H1 (cell line): ENCODE measurements at regions not wholly inside any gene's neighbourhood (a gene's known extent, or its start where the extent isn't known, plus 50 kb on each side); places are given as distances from the start of the nearest gene placed in this dataset.

Experiments used
- CTCF ChIA-PET: fragments of 300-600 bp; sonication (Branson Sonifier 250); formaldehyde crosslinking; loops from one replicate; lab custom pipeline; 2021; ENCODE audit not compliant: partially characterized antibody; lab: Charles Lee
- POLR2A ChIA-PET: fragments of 300-600 bp; sonication (Branson Sonifier 250); formaldehyde crosslinking; loops from one replicate; lab custom pipeline; 2021; ENCODE audit warnings: inconsistent platforms; ENCODE audit not compliant: partially characterized antibody; lab: Charles Lee
- DNase-seq, 2 experiments: peaks; one replicate each; pipeline versions ENCODE4 v3.0.0 to v3.0.0-alpha.2; 2010 to 2022; ENCODE audit warnings: low spot score in 2 of 2, low read depth in 1 of 2, mixed read lengths in 1 of 2
- FAIRE-seq: peaks from 2 replicates; lab custom pipeline; 2011; peaks lifted over from hg19 to GRCh38; lab: Jason Lieb, UNC
- H2AFZ ChIP-seq: 2 replicates; pipeline ENCODE4 v1.8.1; 2012; ENCODE audit warnings: low read length, inconsistent platforms
- H2AK5ac ChIP-seq: 2 replicates; pipeline ENCODE4 v1.6.1; 2013; ENCODE audit warnings: low read depth, low read length
- H2BK120ac ChIP-seq: replicated peaks from 2 replicates; pipeline ENCODE3; 2013; ENCODE audit warnings: low read depth, low read length, inconsistent platforms
- H2BK12ac ChIP-seq: 2 replicates; pipeline ENCODE4 v1.6.1; 2013; ENCODE audit warnings: low read depth, low read length
- H2BK15ac ChIP-seq: 2 replicates; pipeline ENCODE4 v1.6.1; 2013; ENCODE audit warnings: low read length
- H2BK20ac ChIP-seq: 2 replicates; pipeline ENCODE4 v1.6.1; 2013; ENCODE audit warnings: low read length
- H2BK5ac ChIP-seq: 2 replicates; pipeline ENCODE4 v1.6.1; 2013; ENCODE audit warnings: low read depth, low read length
- H3K14ac ChIP-seq: 2 replicates; pipeline ENCODE4 v1.6.1; 2013; ENCODE audit warnings: inconsistent platforms; ENCODE audit not compliant: insufficient read length
- H3K18ac ChIP-seq: 2 replicates; pipeline ENCODE4 v1.6.1; 2013; ENCODE audit warnings: low read length; ENCODE audit errors: extremely low read depth
- H3K23ac ChIP-seq: 2 replicates; pipeline ENCODE4 v1.6.1; 2013; ENCODE audit warnings: inconsistent platforms; ENCODE audit not compliant: insufficient read length
- H3K23me2 ChIP-seq: 2 replicates; pipeline ENCODE4 v1.6.1; 2013; ENCODE audit warnings: low read depth, low read length
- H3K27ac ChIP-seq: 2 replicates; pipeline ENCODE4 v1.6.1; 2011; ENCODE audit warnings: low read depth, low read length, inconsistent platforms
- H3K27me3 ChIP-seq, 4 experiments: replicated peaks in 1 of 4; 1 replicate in 1 of 4; 2 replicates in 3 of 4; pipeline versions ENCODE4 v1.6.1 to v1.8.1; 2011 to 2013; ENCODE audit warnings: low read length in 3 of 4, mild to moderate bottlenecking in 3 of 4, inconsistent platforms in 2 of 4, mixed read lengths in 2 of 4, moderate library complexity in 1 of 4; ENCODE audit not compliant: control insufficient read depth in 3 of 4, insufficient read depth in 3 of 4; ENCODE audit errors: extremely low read depth in 1 of 4
- H3K36me3 ChIP-seq, 4 experiments: 2 replicates each; pipeline versions ENCODE4 v1.6.1 to v1.8.1; 2011 to 2013; ENCODE audit warnings: mild to moderate bottlenecking in 4 of 4, low read length in 3 of 4, moderate library complexity in 2 of 4, control low read depth in 1 of 4, inconsistent platforms in 1 of 4; ENCODE audit not compliant: insufficient read depth in 4 of 4, control insufficient read depth in 2 of 4
- H3K4ac ChIP-seq: replicated peaks from 2 replicates; pipeline ENCODE3; 2013; ENCODE audit warnings: low read length, low read depth, mixed read lengths, inconsistent platforms; ENCODE audit not compliant: insufficient read length
- H3K4me1 ChIP-seq, 4 experiments: replicated peaks in 1 of 4; 1 replicate in 1 of 4; 2 replicates in 3 of 4; pipeline versions ENCODE4 v1.6.1 to v1.8.1; 2011 to 2013; ENCODE audit warnings: low read length in 3 of 4, inconsistent platforms in 2 of 4, mixed read lengths in 1 of 4; ENCODE audit not compliant: insufficient read depth in 4 of 4, control insufficient read depth in 3 of 4
- H3K4me2 ChIP-seq, 2 experiments: 2 replicates each; pipeline versions ENCODE4 v1.6.1 to v1.8.1; 2011 to 2013; ENCODE audit warnings: low read depth in 2 of 2, low read length in 2 of 2, control low read depth in 1 of 2, inconsistent platforms in 1 of 2, mild to moderate bottlenecking in 1 of 2; ENCODE audit not compliant: insufficient read depth in 1 of 2
- H3K4me3 ChIP-seq, 4 experiments: fragments of 200-600, 300-600 bp in 1 of 4; sonication (generic), shearing (Covaris generic), sonication (Bioruptor Twin) in 1 of 4; 2 replicates each; pipeline versions ENCODE4 v1.5.1 to v1.8.1; 2011 to 2016; ENCODE audit warnings: low read length in 4 of 4, low read depth in 3 of 4, control low read depth in 2 of 4, inconsistent platforms in 2 of 4, mild to moderate bottlenecking in 2 of 4, mixed read lengths in 1 of 4, moderate library complexity in 1 of 4; ENCODE audit not compliant: insufficient read depth in 2 of 4; ENCODE audit errors: extremely low read depth in 1 of 4
- H3K56ac ChIP-seq: replicated peaks from 2 replicates; pipeline ENCODE3; 2013; ENCODE audit warnings: low read depth, mild to moderate bottlenecking, mixed read lengths, low read length, inconsistent platforms; ENCODE audit not compliant: insufficient read length
- H3K79me1 ChIP-seq: 2 replicates; pipeline ENCODE4 v1.6.1; 2013; ENCODE audit warnings: low read depth, low read length, control low read depth
- H3K79me2 ChIP-seq, 2 experiments: 2 replicates each; pipeline versions ENCODE4 v1.6.1 to v1.8.1; 2012 to 2013; ENCODE audit warnings: low read length in 2 of 2, mild to moderate bottlenecking in 2 of 2, inconsistent platforms in 1 of 2; ENCODE audit not compliant: insufficient read depth in 2 of 2, control insufficient read depth in 1 of 2
- H3K9ac ChIP-seq, 4 experiments: replicated peaks in 1 of 4; 1 replicate in 1 of 4; 2 replicates in 3 of 4; pipeline versions ENCODE4 v1.6.1 to v1.8.1; 2011 to 2013; ENCODE audit warnings: low read depth in 3 of 4, low read length in 3 of 4, control low read depth in 2 of 4, mild to moderate bottlenecking in 2 of 4, moderate library complexity in 2 of 4, inconsistent platforms in 1 of 4; ENCODE audit errors: extremely low read depth in 1 of 4
- H3K9me3 ChIP-seq, 2 experiments: 2 replicates each; pipeline versions ENCODE4 v1.6.1 to v1.8.1; 2012 to 2013; ENCODE audit warnings: mild to moderate bottlenecking in 2 of 2, moderate library complexity in 2 of 2, control low read depth in 1 of 2, inconsistent platforms in 1 of 2, low read depth in 1 of 2, low read length in 1 of 2, mixed read lengths in 1 of 2; ENCODE audit not compliant: insufficient read depth in 2 of 2
- H4K20me1 ChIP-seq, 2 experiments: replicated peaks in 1 of 2; 2 replicates each; pipeline versions ENCODE3 to v1.8.1; 2011 to 2013; ENCODE audit warnings: inconsistent platforms in 2 of 2, low read length in 2 of 2, mild to moderate bottlenecking in 1 of 2; ENCODE audit not compliant: insufficient read depth in 2 of 2, control insufficient read depth in 1 of 2
- H4K5ac ChIP-seq: 2 replicates; pipeline ENCODE4 v1.6.1; 2013; ENCODE audit warnings: low read length, low read depth, mixed read lengths, inconsistent platforms; ENCODE audit not compliant: insufficient read length
- H4K8ac ChIP-seq: 2 replicates; pipeline ENCODE4 v1.8.0; 2013; ENCODE audit warnings: mild to moderate bottlenecking, moderate library complexity, low read length, inconsistent platforms; ENCODE audit not compliant: insufficient read depth; ENCODE audit errors: extremely low read depth
- H4K91ac ChIP-seq: replicated peaks from 2 replicates; pipeline ENCODE3; 2013; ENCODE audit warnings: low read length, mixed read lengths, inconsistent platforms; ENCODE audit not compliant: insufficient read length
- JUN ChIP-seq: IDR thresholded peaks from 2 replicates; pipeline ENCODE4 v1.6.1; 2011; ENCODE audit warnings: low read depth, mild to moderate bottlenecking, improper control_type of control experiment, low read length
- RAD21 ChIP-seq, 2 experiments: IDR thresholded peaks in 1 of 2; conservative IDR thresholded peaks in 1 of 2; 2 replicates each; pipeline ENCODE4 v1.6.1; 2011; ENCODE audit warnings: low read depth in 2 of 2, low read length in 2 of 2, improper control_type of control experiment in 1 of 2, inconsistent platforms in 1 of 2, mild to moderate bottlenecking in 1 of 2, moderate library complexity in 1 of 2
- WGBS, 2 experiments: shearing (Covaris generic) in 1 of 2; methylation state at CpG; one replicate each; pipeline versions ENCODE4 v1.1.6 to v1.1.7; 2013 to 2015; ENCODE audit warnings: low lambda C conversion rate in 2 of 2, mixed read lengths in 2 of 2, inconsistent platforms in 1 of 2, low coverage in 1 of 2, missing lambda C conversion rate in 1 of 2; ENCODE audit not compliant: insufficient replicate concordance in 2 of 2, insufficient coverage in 1 of 2, insufficient read length in 1 of 2; ENCODE audit errors: extremely low coverage in 1 of 2, missing lambda C conversion rate in 1 of 2; 5-methylcytosine and 5-hydroxymethylcytosine counted together
- TF ChIP-seq, protein P1 (sequence below): IDR thresholded peaks from 2 replicates; pipeline ENCODE4 v1.6.1; 2012; ENCODE audit warnings: inconsistent platforms

DNA sequence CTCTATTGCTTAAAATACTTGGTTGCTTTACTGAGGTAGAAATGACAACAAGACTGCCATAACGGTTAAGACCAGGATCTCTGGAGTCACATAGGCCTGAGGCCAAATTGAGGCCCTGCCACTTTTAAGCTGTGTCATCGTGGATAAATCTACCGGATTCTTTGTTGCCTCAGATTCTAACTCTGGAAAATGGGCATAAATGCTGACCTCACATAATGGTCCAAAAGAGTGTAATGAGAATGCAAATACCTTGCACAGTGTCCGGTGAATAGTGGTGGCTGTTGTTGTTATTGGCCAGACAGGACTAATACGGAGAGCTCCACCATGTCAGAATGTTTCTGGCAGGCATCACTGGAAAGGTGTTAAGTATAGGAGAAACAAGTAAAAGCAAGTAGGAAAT is 346.1 kb downstream of the LMO4 start:
- H2AK5ac ChIP-seq: no peak overlapping the region
- H3K27me3 ChIP-seq: peaks cover 0 to 2% (median 0%) of the 10 kb centered on the region in 4 experiments; a peak in 1 of 7 replicates
- H3K4me1 ChIP-seq: no peaks in the 10 kb centered on the region
- H3K9ac ChIP-seq: no peak overlapping the region
- peaks cover 3 to 4% of the 10 kb centered on the region in 2 experiments; a peak in 1 of 4 replicates for H3K9me3 ChIP-seq
- H3K79me2 ChIP-seq: no peaks in the 10 kb centered on the region
- H2BK12ac ChIP-seq: no peak overlapping the region
- no peak for FAIRE-seq
- no peak overlapping the region for H3K18ac ChIP-seq
- H3K79me1 ChIP-seq: no peaks in the 10 kb centered on the region
- H2BK5ac ChIP-seq: no peak overlapping the region
- no peaks in the 10 kb centered on the region for H4K20me1 ChIP-seq
- no peak overlapping the region for H3K4me2 ChIP-seq
- DNase-seq: no peak
- H3K56ac ChIP-seq: no peak overlapping the region
- no peak overlapping the region for H2BK15ac ChIP-seq
- ChIA-PET POLR2A (interaction anchor here (0.7 kb wide), 1 partner anchor 9 kb away, joined by 3 read pairs; no protein-coding TSS in a partner anchor), CTCF (interaction anchor here (0.5 to 3.3 kb wide), 7 partner anchors 12 to 502 kb away, joined by 3 to 22 read pairs (median 3); no protein-coding TSS in a partner anchor)
- H2BK20ac ChIP-seq: no peak overlapping the region
- H3K14ac ChIP-seq: no peak overlapping the region
- H3K23ac ChIP-seq: no peak overlapping the region
- H4K91ac ChIP-seq: no peak overlapping the region
- no peak overlapping the region for H4K8ac ChIP-seq
- no peaks in the 10 kb centered on the region; a peak in 1 of 8 replicates for H3K36me3 ChIP-seq
- no peak overlapping the region for H3K27ac ChIP-seq
- no peak overlapping the region for H3K4ac ChIP-seq
- H2BK120ac ChIP-seq: no peak overlapping the region
- H4K5ac ChIP-seq: no peak overlapping the region
- no peaks in the 10 kb centered on the region; the same call in 1 of the 2 replicates for H3K23me2 ChIP-seq
- H3K4me3 ChIP-seq: no peak overlapping the region
- WGBS, 2 experiments: 98% methylated on average over 5 of the region's 5 CpGs; no CpG with 5 or more reads in 1 of the 2 experiments
- no peak overlapping the region for H2AFZ ChIP-seq
- no peak for TF ChIP-seq JUN
- TF ChIP-seq, protein P1, sequence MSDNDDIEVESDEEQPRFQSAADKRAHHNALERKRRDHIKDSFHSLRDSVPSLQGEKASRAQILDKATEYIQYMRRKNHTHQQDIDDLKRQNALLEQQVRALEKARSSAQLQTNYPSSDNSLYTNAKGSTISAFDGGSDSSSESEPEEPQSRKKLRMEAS: no peak
- no peak for TF ChIP-seq RAD21 (IDR thresholded peaks at IDR 0.05 in 1 of 2, conservative IDR thresholded peaks at IDR 0.05 in 1 of 2; ENCODE audit: low read depth in 2 of 2, low read length in 2 of 2)
